Activated CD8-positive, alpha-beta memory T cell treated with anti-CD3 and anti-CD28 coated beads for 24 hours (primary cell): ENCODE measurements at regions not wholly inside any gene's neighbourhood (a gene's known extent, or its start where the extent isn't known, plus 50 kb on each side); places are given as distances from the start of the nearest gene placed in this dataset.

Source experiments
- DNase-seq: peaks from one replicate; pipeline ENCODE4 v3.0.0-alpha.2; 2020

DNA sequence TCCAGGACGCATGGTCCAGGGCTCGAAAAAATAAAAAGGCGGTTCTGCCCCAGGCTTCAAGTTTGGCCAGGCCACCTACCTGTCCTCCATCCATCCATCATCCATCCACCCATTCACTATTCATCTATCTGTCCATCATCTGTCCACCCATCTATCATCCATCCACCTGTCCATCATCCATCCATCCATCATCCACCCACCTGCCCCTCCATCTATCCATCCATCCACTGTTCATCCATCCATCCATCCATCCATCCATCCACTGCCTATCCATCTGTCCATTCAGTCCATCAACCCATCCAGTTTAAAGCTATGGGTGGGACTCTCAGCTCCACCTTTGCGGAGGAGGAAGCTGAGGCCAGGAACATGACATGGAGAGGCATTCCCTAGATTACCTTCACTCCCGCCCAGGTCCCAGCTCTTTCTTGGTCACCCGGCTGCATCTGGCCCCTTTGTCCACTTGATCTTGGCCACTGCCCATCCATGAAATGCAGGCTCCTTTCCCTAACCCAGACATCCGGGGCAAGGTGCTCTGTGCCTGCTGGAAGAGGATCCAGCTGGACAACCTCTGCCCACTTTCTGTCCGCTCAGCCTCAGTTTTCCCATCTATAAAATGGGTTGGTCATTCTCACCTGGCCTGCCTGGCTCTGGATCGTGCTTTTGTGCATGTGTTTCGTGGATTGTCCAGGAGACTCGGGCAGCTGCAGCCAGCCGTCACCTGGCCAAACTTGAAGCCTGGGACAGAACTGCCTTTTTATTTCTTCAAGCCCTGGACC lies 236.0 kb upstream of the CIBAR2 start:
- DNase-seq: no peak

GRCh38 chr16:85348911-85349334 lies 236.7 kb upstream of the CIBAR2 start:
- no peak for DNase-seq

- no peak for DNase-seq
Observed at GRCh38 chr16:85349365-85350145, 237.3 kb upstream of the CIBAR2 start.

DNA sequence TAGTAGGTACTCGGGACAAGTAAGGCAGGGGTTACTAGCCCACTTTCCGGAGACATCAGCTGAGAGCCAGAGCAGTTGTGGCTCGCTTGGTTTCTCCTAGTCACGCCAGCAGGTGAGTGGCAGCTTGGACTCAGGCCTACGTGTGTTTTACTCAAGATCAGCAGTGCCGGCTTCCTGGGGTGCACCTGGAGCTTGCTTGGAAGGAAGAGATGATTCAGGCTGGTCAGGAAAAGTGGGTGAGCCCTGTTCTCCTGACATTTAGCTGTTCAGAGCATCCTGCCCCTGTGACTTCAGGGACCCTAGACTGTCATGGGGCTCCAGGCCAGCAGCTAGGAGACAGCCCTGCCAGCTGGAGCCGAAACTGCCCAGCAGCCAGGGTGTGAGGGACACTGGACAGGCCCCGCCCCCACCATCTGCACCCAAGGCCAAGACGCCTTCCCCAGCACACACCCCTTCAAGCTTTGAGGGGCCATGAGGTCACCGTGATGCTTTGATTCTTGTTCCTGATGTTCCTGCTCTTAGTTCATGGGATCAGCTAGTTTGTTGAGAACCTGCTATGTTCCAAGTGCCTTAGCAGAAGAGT lies 238.0 kb upstream of the CIBAR2 start:
- DNase-seq: no peak

DNA sequence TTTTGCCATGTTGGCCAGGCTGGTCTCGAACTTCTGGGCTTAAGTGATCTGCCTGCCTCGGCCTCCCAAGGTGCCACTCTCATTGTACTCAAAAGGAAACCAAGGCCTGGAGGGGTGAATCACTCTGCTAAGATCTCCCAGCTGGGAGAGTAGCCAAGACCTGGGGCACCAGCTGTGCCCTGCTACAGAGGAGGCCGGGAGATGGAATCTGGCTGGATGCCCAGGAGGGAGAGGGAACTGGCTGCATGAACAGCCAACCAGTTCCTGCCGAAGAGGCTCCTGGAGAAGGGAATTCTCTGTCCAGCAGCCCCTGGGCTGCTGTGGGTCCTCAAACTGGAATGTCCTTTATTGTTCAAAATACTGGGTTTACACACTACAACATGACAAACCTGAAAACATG lies 238.7 kb upstream of the CIBAR2 start:
- DNase-seq: no peak

DNA sequence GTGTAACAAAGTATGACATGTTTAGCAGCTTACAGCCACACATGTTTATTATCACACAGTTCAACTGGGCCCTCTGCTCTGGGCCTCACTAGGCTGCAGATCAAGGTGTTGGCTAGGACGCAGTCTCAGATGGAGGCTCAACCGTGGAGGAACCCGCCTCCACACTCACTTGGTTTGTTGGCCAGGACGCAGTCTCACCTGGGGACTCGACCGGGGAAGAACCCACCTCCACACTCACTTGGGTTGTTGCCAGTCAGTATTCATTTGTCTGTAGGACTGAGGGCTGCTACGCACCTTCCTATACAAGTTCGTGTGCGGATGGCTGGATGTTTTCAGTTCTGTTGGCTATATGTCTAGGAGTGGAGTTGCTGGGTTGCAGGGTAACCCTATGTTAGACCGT lies 240.7 kb upstream of the CIBAR2 start:
- DNase-seq: no peak

- DNase-seq: no peak
Observed at GRCh38 chr16:85353839-85354685, 241.8 kb upstream of the CIBAR2 start.

GRCh38 chr16:85354686-85355514 lies 242.6 kb upstream of the CIBAR2 start:
- no peak for DNase-seq

DNA sequence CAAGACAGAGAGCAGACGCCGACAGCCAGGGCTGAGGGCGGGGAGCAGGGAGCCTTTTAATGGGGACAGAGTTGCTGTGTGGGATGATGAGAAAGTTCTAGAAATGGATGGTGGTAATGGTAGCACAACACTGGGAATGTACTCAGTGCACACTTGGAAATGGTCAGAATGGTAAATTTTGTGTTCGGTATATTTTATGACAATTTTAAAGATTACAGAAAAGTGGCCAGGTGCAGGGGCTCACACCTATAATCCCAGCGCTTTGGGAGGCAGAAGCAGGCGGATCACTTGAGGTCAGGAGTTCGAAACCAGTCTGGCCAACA lies 243.2 kb upstream of the CIBAR2 start:
- no peak for DNase-seq

GRCh38 chr16:85356157-85356556 lies 243.9 kb upstream of the CIBAR2 start:
- DNase-seq: no peak

DNA sequence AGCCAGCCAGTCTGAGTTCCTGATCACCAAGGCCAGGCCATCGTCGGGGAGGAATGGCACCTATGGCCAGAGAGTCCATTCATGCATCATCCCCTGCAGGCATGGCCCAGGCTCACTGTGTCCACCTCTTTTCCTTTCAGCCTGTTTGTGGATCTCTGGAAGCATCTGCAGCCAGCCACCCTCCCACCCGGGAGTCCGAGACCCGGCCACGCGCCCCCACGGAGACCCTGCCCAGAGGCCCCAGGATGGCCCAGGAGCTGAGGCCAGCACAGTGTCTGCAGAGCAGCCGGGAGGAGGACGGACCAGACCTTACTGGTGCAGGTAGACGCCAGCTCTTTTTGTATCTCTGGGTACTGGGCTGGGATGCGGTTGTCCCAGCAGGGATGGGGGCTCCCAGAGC lies 245.1 kb upstream of the CIBAR2 start:
- DNase-seq: no peak

GRCh38 chr16:85357924-85358505 lies 245.7 kb upstream of the CIBAR2 start:
- no peak for DNase-seq

GRCh38 chr16:85358704-85359146 lies 246.5 kb upstream of the CIBAR2 start:
- DNase-seq: no peak

- no peak for DNase-seq
Observed at GRCh38 chr16:85359147-85359822, 247.0 kb upstream of the CIBAR2 start.

DNA sequence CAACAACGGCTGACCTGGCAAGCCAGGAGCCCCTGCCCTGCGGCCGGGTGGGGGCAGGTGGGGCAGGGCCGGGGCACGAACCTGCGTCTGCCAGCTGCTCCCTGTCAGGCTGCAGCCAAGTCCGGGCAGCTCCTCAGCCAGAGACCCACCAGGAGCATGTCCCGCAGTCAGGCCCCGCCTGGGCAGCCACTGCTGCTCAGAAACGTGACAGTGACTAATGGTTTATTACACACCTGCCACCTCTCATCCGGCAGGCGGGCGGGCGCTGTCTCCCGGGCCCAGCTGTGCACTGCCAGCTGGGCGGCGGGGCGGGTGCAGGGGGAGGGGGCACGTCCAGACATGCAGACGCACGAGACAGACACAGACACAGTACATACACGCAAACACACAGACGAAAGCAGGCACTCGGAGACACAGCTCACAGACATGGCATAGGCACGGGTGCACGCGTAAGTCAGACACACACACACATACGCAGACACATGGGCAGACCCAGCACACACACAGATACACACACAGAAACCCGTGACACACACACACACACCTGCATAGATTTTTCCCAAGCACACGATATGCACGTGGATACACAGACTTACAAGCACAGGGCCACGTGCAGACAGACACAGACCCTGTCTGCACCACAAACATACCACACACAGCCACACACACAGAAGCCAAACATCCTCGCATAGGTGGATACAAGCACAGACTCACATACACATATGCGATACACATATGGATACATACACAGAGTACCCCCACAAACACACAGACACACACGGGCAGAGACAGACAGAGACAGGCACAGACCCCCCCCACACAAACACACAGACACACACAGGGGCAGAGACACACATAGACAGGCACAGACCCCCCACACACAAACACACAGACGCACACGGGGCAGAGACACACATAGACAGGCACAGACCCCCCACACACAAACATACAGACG lies 248.3 kb upstream of the CIBAR2 start:
- no peak for DNase-seq

GRCh38 chr16:85361441-85362118 lies 249.3 kb upstream of the CIBAR2 start:
- no peak for DNase-seq

DNA sequence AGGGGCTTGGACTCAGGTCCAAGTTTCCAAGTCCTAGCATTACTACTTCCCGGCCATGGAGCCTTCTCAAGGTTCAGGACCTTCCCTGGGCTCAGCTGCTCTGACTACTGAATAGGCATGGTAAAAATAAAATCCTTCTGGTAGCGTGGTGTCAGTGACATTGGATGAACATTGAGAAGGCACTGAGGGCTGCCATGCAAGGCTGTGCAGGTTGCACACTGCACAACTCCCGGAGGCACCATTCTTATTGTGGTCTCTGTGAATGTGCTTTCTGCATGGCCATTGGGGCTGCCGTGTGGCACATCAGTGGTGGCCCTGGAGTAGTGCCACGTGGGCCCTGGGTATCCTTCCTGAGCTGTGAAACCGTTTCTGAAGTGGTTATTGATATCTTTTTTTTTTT lies 250.2 kb upstream of the CIBAR2 start:
- DNase-seq: no peak

- DNase-seq: no peak
Observed at GRCh38 chr16:85363427-85363826, 249.7 kb upstream of the GSE1 start.

DNA sequence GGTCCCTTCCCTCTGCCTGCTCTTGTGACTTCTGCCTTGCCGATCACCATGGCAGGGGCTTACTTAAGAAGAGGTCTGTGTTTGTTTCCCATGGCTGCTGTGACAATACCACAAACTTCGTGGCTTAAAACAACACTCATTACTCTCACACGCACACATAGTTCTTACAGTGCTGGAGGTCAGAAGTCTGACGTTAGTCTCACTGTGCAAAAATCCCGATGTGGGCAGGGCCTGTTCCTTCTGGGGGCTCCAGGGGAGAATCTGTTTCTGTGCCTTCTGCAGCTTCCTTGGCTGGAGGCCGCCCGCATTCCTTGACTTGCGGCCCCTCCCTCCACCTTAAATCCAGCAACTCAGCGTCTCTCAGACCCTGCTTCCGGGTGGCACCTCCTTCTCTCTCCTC lies 249.2 kb upstream of the GSE1 start:
- DNase-seq: no peak
